ENCODE measurements at regions not wholly inside any gene's neighbourhood (a gene's known extent, or its start where the extent isn't known, plus 50 kb on each side); places are given as distances from the start of the nearest gene placed in this dataset.
"Not testable (repeated sequence)": the region's sequence is repeated elsewhere in the genome, so short reads cannot be mapped to it uniquely, and the experiment has no call there.

- not testable (repeated sequence) for TF ChIP-seq CTCF, POLR2A (IDR thresholded peaks at IDR 0.05)
Observed at GRCh38 chr17:22298484-22298951, 606.2 kb downstream of the KCNJ18 start.
